ENCODE measurements at regions not wholly inside any gene's neighbourhood (a gene's known extent, or its start where the extent isn't known, plus 50 kb on each side); places are given as distances from the start of the nearest gene placed in this dataset.
"Not testable (repeated sequence)": the region's sequence is repeated elsewhere in the genome, so short reads cannot be mapped to it uniquely, and the experiment has no call there.

- no peak for DNase-seq (ENCODE audit: low spot score)
Observed at GRCh38 chr1:178572604-178573003, 59.7 kb downstream of the TEX35 start.

GRCh38 chr1:178573330-178573729 is 60.4 kb downstream of the TEX35 start:
- no peak for DNase-seq (ENCODE audit: low spot score)

GRCh38 chr1:178574345-178574744 is 61.4 kb downstream of the TEX35 start:
- no peak for DNase-seq (ENCODE audit: low spot score)

GRCh38 chr1:178575611-178576361 is 62.9 kb downstream of the TEX35 start:
- peak; percentile 51 for DNase-seq (ENCODE audit: low spot score)

GRCh38 chr1:178576841-178577240 is 63.9 kb downstream of the TEX35 start:
- no peak for DNase-seq (ENCODE audit: low spot score)

GRCh38 chr1:178577882-178578281 is 65.0 kb downstream of the TEX35 start:
- DNase-seq (ENCODE audit: low spot score), result no peak

GRCh38 chr1:178578541-178578940 is 65.6 kb downstream of the TEX35 start:
- DNase-seq (ENCODE audit: low spot score), result no peak

GRCh38 chr1:178579095-178579494 is 66.2 kb downstream of the TEX35 start:
- no peak for DNase-seq (ENCODE audit: low spot score)

- no peak for DNase-seq (ENCODE audit: low spot score)
Observed at GRCh38 chr1:178579562-178579961, 66.7 kb downstream of the TEX35 start.

- DNase-seq (ENCODE audit: low spot score), result no peak
Observed at GRCh38 chr1:178580096-178580495, 67.2 kb downstream of the TEX35 start.

GRCh38 chr1:178580876-178581275 is 68.0 kb downstream of the TEX35 start:
- DNase-seq (ENCODE audit: low spot score), result no peak

- DNase-seq (ENCODE audit: low spot score), result peak; percentile 52
Observed at GRCh38 chr1:178581351-178582303, 68.7 kb downstream of the TEX35 start.

- no peak for DNase-seq (ENCODE audit: low spot score)
Observed at GRCh38 chr1:178587096-178587495, 74.2 kb downstream of the TEX35 start.

- no peak for DNase-seq (ENCODE audit: low spot score)
Observed at GRCh38 chr1:178587975-178588374, 75.1 kb downstream of the TEX35 start.

- not testable (repeated sequence) for DNase-seq (ENCODE audit: low spot score)
Observed at GRCh38 chr1:178589042-178589441, 76.1 kb downstream of the TEX35 start.

- DNase-seq (ENCODE audit: low spot score), result not testable (repeated sequence)
Observed at GRCh38 chr1:178591811-178592210, 78.9 kb downstream of the TEX35 start.

- DNase-seq (ENCODE audit: low spot score), result no peak
Observed at GRCh38 chr1:178593515-178593914, 80.6 kb downstream of the TEX35 start.

- no peak for DNase-seq (ENCODE audit: low spot score)
Observed at GRCh38 chr1:178594133-178594532, 81.2 kb downstream of the TEX35 start.

GRCh38 chr1:178595491-178595890 is 82.6 kb downstream of the TEX35 start:
- DNase-seq (ENCODE audit: low spot score), result no peak

GRCh38 chr1:178599087-178599486 is 86.2 kb downstream of the TEX35 start:
- DNase-seq (ENCODE audit: low spot score), result no peak

GRCh38 chr1:178599745-178600144 is 86.8 kb downstream of the TEX35 start:
- DNase-seq (ENCODE audit: low spot score), result no peak

- DNase-seq (ENCODE audit: low spot score), result no peak
Observed at GRCh38 chr1:178603926-178604325, 91.0 kb downstream of the TEX35 start.

- no peak for DNase-seq (ENCODE audit: low spot score)
Observed at GRCh38 chr1:178606839-178607238, 93.9 kb downstream of the TEX35 start.
